ENCODE measurements at regions not wholly inside any gene's neighbourhood (a gene's known extent, or its start where the extent isn't known, plus 50 kb on each side); places are given as distances from the start of the nearest gene placed in this dataset.

DNA sequence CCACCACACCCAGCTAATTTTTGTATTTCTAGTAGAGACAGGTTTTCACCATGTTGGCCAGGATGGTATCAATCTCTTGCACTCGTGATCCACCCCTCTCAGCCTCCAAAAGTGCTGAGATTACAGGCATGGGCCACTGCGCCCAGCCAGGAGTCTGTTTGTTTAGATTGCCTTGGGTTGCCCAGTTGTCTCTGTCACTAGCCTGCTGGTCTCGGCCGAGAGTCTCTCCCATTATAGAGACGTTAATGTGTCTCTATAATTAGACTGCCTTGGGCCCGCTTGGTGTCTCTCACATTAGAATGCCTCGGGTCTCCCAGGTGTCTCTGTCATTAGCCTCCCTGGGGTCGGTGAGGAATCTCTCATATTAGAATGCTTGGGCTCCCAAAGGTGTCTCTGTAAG is 1533.6 kb downstream of the UQCRFS1 start:
- intact Hi-C loops (cut with DNase I) = no loop called here
- whole genome bisulfite sequencing, 2 donors = 81 to 83% methylated on average over 8 of the region's 8 CpGs
- H3K4me1 ChIP-seq = no peaks in the 10 kb centered on the region
- TF ChIP-seq POLR2AphosphoS5 (IDR thresholded peaks at IDR 0.05) (no peak), POLR2A (IDR thresholded peaks at IDR 0.05) (no peak), EP300 (IDR thresholded peaks at IDR 0.05) (no peak)
- TF ChIP-seq, protein P1, sequence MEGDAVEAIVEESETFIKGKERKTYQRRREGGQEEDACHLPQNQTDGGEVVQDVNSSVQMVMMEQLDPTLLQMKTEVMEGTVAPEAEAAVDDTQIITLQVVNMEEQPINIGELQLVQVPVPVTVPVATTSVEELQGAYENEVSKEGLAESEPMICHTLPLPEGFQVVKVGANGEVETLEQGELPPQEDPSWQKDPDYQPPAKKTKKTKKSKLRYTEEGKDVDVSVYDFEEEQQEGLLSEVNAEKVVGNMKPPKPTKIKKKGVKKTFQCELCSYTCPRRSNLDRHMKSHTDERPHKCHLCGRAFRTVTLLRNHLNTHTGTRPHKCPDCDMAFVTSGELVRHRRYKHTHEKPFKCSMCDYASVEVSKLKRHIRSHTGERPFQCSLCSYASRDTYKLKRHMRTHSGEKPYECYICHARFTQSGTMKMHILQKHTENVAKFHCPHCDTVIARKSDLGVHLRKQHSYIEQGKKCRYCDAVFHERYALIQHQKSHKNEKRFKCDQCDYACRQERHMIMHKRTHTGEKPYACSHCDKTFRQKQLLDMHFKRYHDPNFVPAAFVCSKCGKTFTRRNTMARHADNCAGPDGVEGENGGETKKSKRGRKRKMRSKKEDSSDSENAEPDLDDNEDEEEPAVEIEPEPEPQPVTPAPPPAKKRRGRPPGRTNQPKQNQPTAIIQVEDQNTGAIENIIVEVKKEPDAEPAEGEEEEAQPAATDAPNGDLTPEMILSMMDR (IDR thresholded peaks at IDR 0.05) = no peak
- no peak for DNase-seq
- no peak overlapping the region for H3K4me3 ChIP-seq
- H3K27me3 ChIP-seq = no peaks in the 10 kb centered on the region
- peaks cover 0 to 10% (median 1%) of the 10 kb centered on the region in 4 donors for H3K9me3 ChIP-seq
- H3K36me3 ChIP-seq = no peaks in the 10 kb centered on the region
- no peak overlapping the region for H3K27ac ChIP-seq

DNA sequence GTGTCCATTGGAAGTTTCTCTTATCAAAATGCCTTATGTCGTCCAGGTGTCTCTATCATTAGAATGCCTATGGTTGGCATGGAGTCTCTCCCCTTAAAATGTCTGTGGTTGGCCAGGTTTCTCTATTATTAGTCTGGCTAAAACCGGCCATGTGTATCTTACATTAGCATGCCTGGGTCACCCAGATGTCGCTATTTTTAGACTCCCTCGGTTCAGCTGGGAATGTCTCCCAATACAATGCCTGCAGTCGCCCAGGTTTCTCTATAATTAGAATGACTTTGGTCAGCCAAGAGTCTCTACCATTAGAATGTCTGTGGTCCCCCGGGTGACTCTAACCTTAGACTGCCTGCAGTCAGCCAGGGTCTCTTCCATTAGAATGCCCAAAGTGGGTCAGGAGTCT is 1536.1 kb downstream of the UQCRFS1 start:
- Histone ChIP-seq H3K4me1 (no peaks in the 10 kb centered on the region), H3K4me3 (no peak overlapping the region), H3K9me3 (peaks cover 0 to 17% (median 1%) of the 10 kb centered on the region in 4 donors), H3K27ac (no peak overlapping the region), H3K27me3 (no peaks in the 10 kb centered on the region), H3K36me3 (no peaks in the 10 kb centered on the region)
- WGBS, 2 donors = 65 to 72% methylated on average over 6 of the region's 6 CpGs
- TF ChIP-seq POLR2A (IDR thresholded peaks at IDR 0.05) (no peak), POLR2AphosphoS5 (IDR thresholded peaks at IDR 0.05) (no peak), EP300 (IDR thresholded peaks at IDR 0.05) (no peak)
- TF ChIP-seq, protein P1 (IDR thresholded peaks at IDR 0.05) = no peak
- no peak for DNase-seq
- intact Hi-C loops (cut with DNase I) = no loop called here

DNA sequence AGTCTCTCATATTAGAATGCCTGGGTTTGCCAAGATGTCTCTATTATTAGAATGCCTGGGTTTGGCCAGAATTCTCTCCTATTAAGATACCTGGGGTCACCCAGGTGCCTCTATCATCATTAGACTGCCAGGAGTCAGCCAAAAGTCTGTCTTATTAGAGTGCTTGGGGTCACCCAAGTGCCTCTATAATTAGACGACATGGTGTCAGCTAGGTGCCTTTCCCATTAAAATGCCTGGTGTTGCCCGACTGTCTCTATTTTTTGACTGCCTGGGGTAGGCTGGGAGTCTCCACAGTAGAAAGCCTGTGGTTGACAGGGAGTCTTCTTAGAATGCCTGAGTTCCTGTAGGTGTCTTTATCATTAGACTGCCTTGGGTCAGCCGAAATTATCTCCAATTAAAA is 1536.6 kb downstream of the UQCRFS1 start:
- DNase-seq = no peak
- H3K4me3 ChIP-seq = no peak overlapping the region
- TF ChIP-seq POLR2A (IDR thresholded peaks at IDR 0.05) = no peak
- TF ChIP-seq POLR2AphosphoS5 (IDR thresholded peaks at IDR 0.05) = no peak
- TF ChIP-seq, protein P1 (IDR thresholded peaks at IDR 0.05) = no peak
- TF ChIP-seq EP300 (IDR thresholded peaks at IDR 0.05) = no peak
- H3K36me3 ChIP-seq = no peaks in the 10 kb centered on the region
- WGBS, 2 donors = 81 to 86% methylated on average over 3 of the region's 3 CpGs
- no peak overlapping the region for H3K27ac ChIP-seq
- H3K9me3 ChIP-seq = peaks cover 0 to 17% (median 1%) of the 10 kb centered on the region in 4 donors
- intact Hi-C loops (cut with DNase I) = no loop called here
- no peaks in the 10 kb centered on the region for H3K27me3 ChIP-seq
- H3K4me1 ChIP-seq = no peaks in the 10 kb centered on the region

DNA sequence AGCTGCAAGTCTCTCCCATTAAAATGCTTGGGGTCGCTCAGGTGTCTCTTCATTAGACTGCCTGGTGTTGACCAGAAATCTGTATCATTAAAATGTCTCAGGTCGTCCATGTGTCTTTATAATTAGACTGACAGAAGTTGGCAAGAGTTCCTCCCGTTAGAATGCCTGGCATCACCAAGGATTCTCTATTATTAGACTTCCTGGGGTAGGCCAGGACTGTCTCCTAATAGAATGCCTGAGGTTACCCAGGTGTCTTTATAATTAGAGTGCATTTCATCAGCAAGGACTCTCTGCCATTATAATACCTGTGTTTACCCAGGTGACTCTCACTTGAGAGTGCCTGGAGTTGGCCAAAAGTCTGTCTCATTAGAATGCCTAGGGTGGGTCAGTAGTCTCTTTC is 1537.2 kb downstream of the UQCRFS1 start:
- TF ChIP-seq POLR2AphosphoS5 (IDR thresholded peaks at IDR 0.05) = no peak
- TF ChIP-seq POLR2A (IDR thresholded peaks at IDR 0.05) = no peak
- no peak for TF ChIP-seq EP300 (IDR thresholded peaks at IDR 0.05)
- TF ChIP-seq, protein P1 (IDR thresholded peaks at IDR 0.05) = no peak
- intact Hi-C loops (cut with DNase I) = no loop called here

DNA sequence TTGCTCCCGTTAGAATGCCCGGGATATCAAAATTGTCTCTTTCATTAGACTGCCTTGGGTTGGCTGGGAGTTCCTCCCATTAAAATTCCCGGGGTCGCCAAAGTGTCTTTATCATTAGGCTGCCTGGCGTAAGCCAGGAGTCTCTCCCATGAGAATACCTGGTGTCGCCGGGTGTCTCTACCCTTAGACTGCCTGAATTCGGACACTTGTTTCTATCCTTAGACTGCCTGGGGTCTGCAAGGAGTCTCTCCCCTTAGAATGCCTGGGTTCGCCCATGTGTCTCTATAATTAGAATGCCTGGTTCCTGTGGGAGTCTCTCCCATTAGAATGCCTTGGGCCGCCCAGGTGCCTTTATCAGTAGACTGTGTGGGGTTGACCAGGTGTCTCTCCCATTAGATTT is 1538.2 kb downstream of the UQCRFS1 start:
- H3K27ac ChIP-seq = no peak overlapping the region
- no peak for TF ChIP-seq EP300 (IDR thresholded peaks at IDR 0.05)
- no peak for TF ChIP-seq POLR2AphosphoS5 (IDR thresholded peaks at IDR 0.05)
- TF ChIP-seq POLR2A (IDR thresholded peaks at IDR 0.05) = no peak
- TF ChIP-seq, protein P1 (IDR thresholded peaks at IDR 0.05) = no peak
- H3K4me1 ChIP-seq = no peaks in the 10 kb centered on the region
- H3K9me3 ChIP-seq = peaks cover 0 to 17% (median 1%) of the 10 kb centered on the region in 4 donors
- no peak for DNase-seq
- no peaks in the 10 kb centered on the region for H3K36me3 ChIP-seq
- H3K4me3 ChIP-seq = no peak overlapping the region
- H3K27me3 ChIP-seq = no peaks in the 10 kb centered on the region
- 89 to 93% methylated on average over 10 of the region's 10 CpGs for WGBS, 2 donors
- intact Hi-C loops (cut with DNase I) = no loop called here

More for the DNA sequence above, 1537.2 kb downstream of the UQCRFS1 start:
- H3K27me3 ChIP-seq = no peaks in the 10 kb centered on the region
- DNase-seq = no peak
- peaks cover 0 to 17% (median 1%) of the 10 kb centered on the region in 4 donors for H3K9me3 ChIP-seq
- no peaks in the 10 kb centered on the region for H3K4me1 ChIP-seq
- H3K27ac ChIP-seq = no peak overlapping the region
- 43 to 47% methylated on average over 3 of the region's 3 CpGs for WGBS, 2 donors
- H3K36me3 ChIP-seq = no peaks in the 10 kb centered on the region
- no peak overlapping the region for H3K4me3 ChIP-seq

Data from sigmoid colon (tissue), 6 donors.